SK-N-MC (cell line): ENCODE measurements at regions not wholly inside any gene's neighbourhood (a gene's known extent, or its start where the extent isn't known, plus 50 kb on each side); places are given as distances from the start of the nearest gene placed in this dataset.

Experiments used
- EZH2 ChIP-seq: fragments of 200-600 bp; sonication (generic); IDR thresholded peaks from one replicate; pipeline ENCODE4 v1.6.1; 2017; ENCODE audit warnings: antibody characterized with exemption
- FOXP2 ChIP-seq: optimal IDR thresholded peaks from 2 replicates; pipeline ENCODE3; 2011; ENCODE audit warnings: mild to moderate bottlenecking, moderate library complexity; ENCODE audit not compliant: insufficient read depth; ENCODE audit errors: extremely low read length, control extremely low read depth
- POLR2AphosphoS5 ChIP-seq: IDR thresholded peaks from 2 replicates; pipeline ENCODE4 v1.6.1; 2012; ENCODE audit warnings: mild to moderate bottlenecking, low read depth, low read length, borderline replicate concordance

- no peak for TF ChIP-seq EZH2
- no peak for TF ChIP-seq POLR2AphosphoS5
- TF ChIP-seq FOXP2: no peak
These were observed 308.3 kb upstream of the FOXQ1 start for GRCh38 chr6:1003394-1004160.
